Sigmoid colon (tissue), 6 donors: ENCODE measurements at regions not wholly inside any gene's neighbourhood (a gene's known extent, or its start where the extent isn't known, plus 50 kb on each side); places are given as distances from the start of the nearest gene placed in this dataset.

Source experiments
- DNase-seq: peaks from one replicate; pipeline ENCODE4 v3.0.0-alpha.2; 2019
- H3K27ac ChIP-seq, 4 donors: fragments of 200-600 bp; sonication (generic); one replicate each; pipeline ENCODE4 v1.5.1; 2016 to 2019; ENCODE audit warnings: mild to moderate bottlenecking in 1 of 4
- H3K27me3 ChIP-seq, 3 donors: fragments of 200-600 bp; sonication (generic); one replicate each; pipeline ENCODE4 v1.5.1; 2019; ENCODE audit warnings: mild to moderate bottlenecking in 1 of 3
- H3K36me3 ChIP-seq, 4 donors: fragments of 200-600 bp; sonication (generic); one replicate each; pipeline ENCODE4 v1.5.1; 2016 to 2019
- H3K4me1 ChIP-seq, 4 donors: fragments of 200-600 bp; sonication (generic); one replicate each; pipeline ENCODE4 v1.5.1; 2017 to 2019
- H3K4me3 ChIP-seq, 4 donors: fragments of 200-600 bp; sonication (generic); one replicate each; pipeline ENCODE4 v1.5.1; 2017 to 2019; ENCODE audit warnings: mild to moderate bottlenecking in 2 of 4, moderate library complexity in 1 of 4
- H3K9me3 ChIP-seq, 4 donors: fragments of 200-600 bp in 3 of 4; sonication (generic) in 3 of 4; one replicate each; pipeline versions ENCODE4 v1.5.1 to v1.6.1; 2013 to 2019
- EP300 ChIP-seq, 4 donors: sonication (generic); formaldehyde crosslinking; IDR thresholded peaks; one replicate each; pipeline ENCODE4 v1.6.1; 2017; ENCODE audit warnings: antibody characterized with exemption in 4 of 4
- POLR2A ChIP-seq, 2 donors: fragments of 450-650 bp; IDR thresholded peaks; one replicate each; pipeline ENCODE4 v1.6.1; 2016; ENCODE audit warnings: antibody characterized with exemption in 2 of 2, mild to moderate bottlenecking in 2 of 2, moderate library complexity in 2 of 2
- POLR2AphosphoS5 ChIP-seq, 4 donors: sonication (generic); formaldehyde crosslinking; IDR thresholded peaks; one replicate each; pipeline ENCODE4 v1.6.1; 2017; ENCODE audit warnings: antibody characterized with exemption in 4 of 4
- WGBS, 2 donors: extraction: QIAGEN DNeasy Blood & Tissue Kit; methylation state at CpG; one replicate each; pipeline ENCODE4 v1.1.7; 2013; 5-methylcytosine and 5-hydroxymethylcytosine counted together
- intact Hi-C: fragments of 100-400 bp; cut with DNase I; formaldehyde crosslinking; loops from one replicate; pipeline ENCODE4 v1.15.1; 2023
- TF ChIP-seq, protein P1 (sequence below), 4 experiments: fragments of 450-650 bp in 3 of 4; fragments of 200-600 bp in 1 of 4; IDR thresholded peaks; one replicate each; pipeline ENCODE4 v1.5.1; 2016 to 2019; ENCODE audit warnings: antibody characterized with exemption in 4 of 4, mild to moderate bottlenecking in 3 of 4, moderate library complexity in 2 of 4
- donor health status: healthy with polysubstance abuse.
- donor health status: healthy.

DNA sequence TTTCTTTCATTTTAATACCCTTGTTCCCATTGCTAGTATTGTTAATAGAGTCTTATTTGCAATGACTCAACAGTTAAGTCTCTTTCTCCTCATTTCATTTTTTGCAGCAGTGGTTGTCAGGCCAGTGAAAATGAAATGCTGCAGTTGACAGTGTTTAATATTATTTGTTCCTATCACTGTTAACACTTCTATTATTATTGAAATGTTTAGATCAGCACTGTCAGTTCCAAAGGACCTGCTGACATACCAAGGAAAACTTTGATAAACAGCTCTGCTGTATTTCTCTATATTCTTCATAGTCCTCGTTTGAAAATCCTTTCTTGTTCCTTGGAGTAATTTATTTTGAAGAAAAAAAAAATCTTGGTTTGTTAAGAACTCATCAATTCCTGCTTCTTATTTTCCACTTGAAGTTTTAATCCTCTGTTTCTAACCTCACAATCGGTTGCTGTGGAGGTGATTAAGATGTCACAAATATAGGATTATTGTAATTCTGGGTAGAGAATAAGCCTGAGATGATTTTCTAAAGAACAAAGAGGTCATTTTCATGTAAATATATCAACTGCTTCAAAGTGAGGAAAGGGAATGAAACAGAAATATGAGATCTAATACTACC lies 1065.9 kb upstream of the CITED2 start:
- no peak overlapping the region for H3K4me3 ChIP-seq
- intact Hi-C loops, result loop anchor here (2.0 kb wide), 1 partner anchor 1070 kb away; no protein-coding TSS in a partner anchor
- DNase-seq, result no peak
- peak overlapping the region in 1 of 4 donors; percentile 13 for H3K27ac ChIP-seq
- WGBS, 2 donors, result 69 to 72% methylated on average over 2 of the region's 2 CpGs
- H3K27me3 ChIP-seq, result no peaks in the 10 kb centered on the region
- H3K9me3 ChIP-seq, result no peaks in the 10 kb centered on the region
- no peak for TF ChIP-seq EP300 (IDR thresholded peaks at IDR 0.05)
- TF ChIP-seq POLR2AphosphoS5 (IDR thresholded peaks at IDR 0.05), result no peak
- peaks cover 0 to 37% (median 11%) of the 10 kb centered on the region in 4 donors for H3K4me1 ChIP-seq
- no peaks in the 10 kb centered on the region for H3K36me3 ChIP-seq

DNA sequence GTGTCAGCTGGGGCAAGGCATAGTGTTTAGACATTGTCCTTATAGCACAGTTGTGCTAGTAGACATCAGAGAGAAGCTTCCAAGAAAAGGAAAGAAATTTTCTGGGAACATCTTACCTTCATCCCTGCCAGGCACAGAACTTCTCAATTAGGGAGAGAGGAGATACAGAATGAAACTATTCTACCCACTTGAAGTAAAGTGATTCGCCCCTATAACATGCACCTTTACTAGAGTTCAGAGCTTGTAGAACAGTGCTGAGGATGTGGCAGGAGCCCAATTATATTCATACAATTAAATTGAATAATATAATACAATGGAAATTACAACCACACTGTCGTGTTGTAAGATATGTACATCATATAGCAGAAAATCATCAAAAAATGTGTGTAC lies 1063.9 kb upstream of the CITED2 start:
- Histone ChIP-seq H3K36me3 (no peaks in the 10 kb centered on the region), H3K4me3 (no peak overlapping the region), H3K27ac (no peak overlapping the region), H3K27me3 (no peaks in the 10 kb centered on the region), H3K9me3 (no peaks in the 10 kb centered on the region), H3K4me1 (peaks cover 0 to 37% (median 11%) of the 10 kb centered on the region in 4 donors)
- intact Hi-C loops, result no loop called here
- no peak for TF ChIP-seq EP300 (IDR thresholded peaks at IDR 0.05)
- TF ChIP-seq POLR2AphosphoS5 (IDR thresholded peaks at IDR 0.05), result no peak
- TF ChIP-seq, protein P1, sequence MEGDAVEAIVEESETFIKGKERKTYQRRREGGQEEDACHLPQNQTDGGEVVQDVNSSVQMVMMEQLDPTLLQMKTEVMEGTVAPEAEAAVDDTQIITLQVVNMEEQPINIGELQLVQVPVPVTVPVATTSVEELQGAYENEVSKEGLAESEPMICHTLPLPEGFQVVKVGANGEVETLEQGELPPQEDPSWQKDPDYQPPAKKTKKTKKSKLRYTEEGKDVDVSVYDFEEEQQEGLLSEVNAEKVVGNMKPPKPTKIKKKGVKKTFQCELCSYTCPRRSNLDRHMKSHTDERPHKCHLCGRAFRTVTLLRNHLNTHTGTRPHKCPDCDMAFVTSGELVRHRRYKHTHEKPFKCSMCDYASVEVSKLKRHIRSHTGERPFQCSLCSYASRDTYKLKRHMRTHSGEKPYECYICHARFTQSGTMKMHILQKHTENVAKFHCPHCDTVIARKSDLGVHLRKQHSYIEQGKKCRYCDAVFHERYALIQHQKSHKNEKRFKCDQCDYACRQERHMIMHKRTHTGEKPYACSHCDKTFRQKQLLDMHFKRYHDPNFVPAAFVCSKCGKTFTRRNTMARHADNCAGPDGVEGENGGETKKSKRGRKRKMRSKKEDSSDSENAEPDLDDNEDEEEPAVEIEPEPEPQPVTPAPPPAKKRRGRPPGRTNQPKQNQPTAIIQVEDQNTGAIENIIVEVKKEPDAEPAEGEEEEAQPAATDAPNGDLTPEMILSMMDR (IDR thresholded peaks at IDR 0.05), result no peak
- TF ChIP-seq POLR2A (IDR thresholded peaks at IDR 0.05), result no peak
- no peak for DNase-seq
- 87% methylated on average over 2 of the region's 2 CpGs for WGBS, 2 donors

DNA sequence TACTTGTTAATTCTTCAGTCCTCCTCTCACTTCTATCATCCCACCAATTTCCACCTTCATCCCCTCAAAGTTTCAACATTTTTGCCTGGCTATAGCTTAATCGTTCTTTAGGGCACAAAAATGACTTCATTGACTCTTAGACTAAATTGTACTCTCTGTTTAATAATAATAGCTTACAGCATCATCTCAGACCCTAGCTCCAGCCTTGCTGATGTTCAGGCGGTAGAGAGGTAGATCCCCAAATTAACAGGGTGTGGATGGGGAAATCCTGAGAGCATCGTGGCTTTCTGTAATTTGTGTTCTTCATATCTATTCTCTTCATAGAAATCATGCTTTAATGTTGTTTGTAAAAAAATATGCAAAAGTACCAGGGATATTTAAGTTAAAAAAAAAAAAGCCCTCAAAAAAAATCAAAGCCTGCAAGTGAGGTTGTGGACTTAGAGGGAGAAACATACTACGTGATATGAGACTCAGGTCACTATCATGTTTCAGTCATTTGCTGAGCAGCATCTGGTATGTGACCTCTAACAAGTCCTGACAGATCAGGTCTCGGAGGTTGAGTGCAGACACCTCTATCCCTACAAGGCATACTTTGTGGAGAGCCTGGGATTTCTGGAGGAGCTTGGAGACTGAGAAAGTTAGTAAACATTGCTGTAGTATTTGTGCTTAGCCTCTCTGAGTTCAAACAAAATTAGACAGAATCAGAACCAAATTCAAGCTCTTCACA lies 1063.3 kb upstream of the CITED2 start:
- Histone ChIP-seq H3K4me1 (peaks cover 0 to 37% (median 11%) of the 10 kb centered on the region in 4 donors), H3K27me3 (no peaks in the 10 kb centered on the region), H3K27ac (no peak overlapping the region), H3K36me3 (no peaks in the 10 kb centered on the region), H3K9me3 (no peaks in the 10 kb centered on the region), H3K4me3 (no peak overlapping the region)
- no peak for DNase-seq
- WGBS, 2 donors, result 86 to 88% methylated on average over 5 of the region's 5 CpGs
- TF ChIP-seq POLR2AphosphoS5 (IDR thresholded peaks at IDR 0.05) (no peak), POLR2A (IDR thresholded peaks at IDR 0.05) (no peak), EP300 (IDR thresholded peaks at IDR 0.05) (no peak)
- TF ChIP-seq, protein P1 (IDR thresholded peaks at IDR 0.05), result no peak
- intact Hi-C loops, result no loop called here

DNA sequence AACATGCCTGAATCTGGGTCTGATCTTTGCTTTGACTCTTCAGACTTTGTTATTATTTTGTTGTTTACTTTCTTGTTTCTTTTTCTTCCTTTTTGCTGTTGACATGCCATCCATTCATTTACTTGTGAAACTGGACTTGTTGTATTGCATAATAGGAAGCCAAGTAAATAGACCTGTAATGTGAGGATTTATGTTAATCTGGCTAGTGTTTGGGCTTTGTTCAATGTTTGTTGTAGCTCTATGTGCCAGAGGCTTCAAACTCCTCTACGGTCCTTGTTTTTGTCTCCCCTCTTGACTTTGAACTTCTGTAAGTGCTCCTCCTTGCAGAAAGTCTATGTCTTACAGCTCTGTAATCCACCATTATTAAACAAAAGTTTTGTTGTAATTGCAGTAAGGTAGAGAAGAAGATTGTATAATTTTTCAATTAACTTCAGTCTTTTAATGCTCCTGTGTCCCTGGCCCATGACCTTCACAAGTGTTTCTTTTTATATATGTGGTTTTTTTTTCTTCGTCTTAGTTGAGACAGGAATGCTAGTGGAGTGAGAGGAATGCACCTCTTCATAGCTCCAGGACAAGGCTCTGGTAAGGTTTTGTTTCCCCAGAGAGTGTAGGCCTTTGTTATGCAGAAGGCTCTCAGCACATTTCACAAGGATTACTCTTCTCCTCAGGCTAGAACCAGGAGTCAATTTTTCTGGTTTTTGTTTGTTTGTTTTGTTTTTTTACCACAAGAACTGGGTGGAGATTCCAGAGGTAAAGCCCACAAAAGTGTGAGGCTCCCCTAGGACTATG lies 1061.8 kb upstream of the CITED2 start:
- WGBS, 2 donors, result 77 to 86% methylated on average over 2 of the region's 2 CpGs
- Histone ChIP-seq H3K36me3 (no peaks in the 10 kb centered on the region), H3K27me3 (no peaks in the 10 kb centered on the region), H3K27ac (no peak overlapping the region), H3K9me3 (no peaks in the 10 kb centered on the region), H3K4me3 (no peak overlapping the region), H3K4me1 (peaks cover 0 to 36% (median 11%) of the 10 kb centered on the region in 4 donors)
- TF ChIP-seq POLR2AphosphoS5 (IDR thresholded peaks at IDR 0.05), result no peak
- TF ChIP-seq, protein P1 (IDR thresholded peaks at IDR 0.05), result no peak
- TF ChIP-seq POLR2A (IDR thresholded peaks at IDR 0.05), result no peak
- no peak for DNase-seq
- intact Hi-C loops, result no loop called here

DNA sequence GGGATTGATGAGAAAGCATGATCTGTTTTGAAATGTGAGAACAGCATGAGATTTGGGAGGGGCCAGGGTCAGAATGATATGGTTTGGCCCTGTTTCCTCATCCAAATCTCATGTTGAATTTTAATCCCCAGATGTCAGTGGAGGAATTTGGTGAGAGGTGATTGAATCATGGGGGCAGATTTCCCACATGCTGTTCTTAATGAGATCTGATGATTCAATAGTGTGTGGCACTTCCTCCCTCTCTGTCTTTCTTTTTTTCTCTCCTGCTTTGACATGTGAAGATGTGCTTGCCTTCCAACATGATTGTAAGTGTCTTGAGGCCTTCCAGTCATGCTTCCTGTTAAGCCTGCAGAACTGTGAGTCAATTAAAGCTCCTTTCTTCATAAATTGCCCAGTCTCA lies 1060.3 kb upstream of the CITED2 start:
- no peak for TF ChIP-seq POLR2A (IDR thresholded peaks at IDR 0.05)
- TF ChIP-seq EP300 (IDR thresholded peaks at IDR 0.05), result no peak
- TF ChIP-seq POLR2AphosphoS5 (IDR thresholded peaks at IDR 0.05), result no peak
- TF ChIP-seq, protein P1 (IDR thresholded peaks at IDR 0.05), result no peak
- peaks cover 0 to 22% (median 7%) of the 10 kb centered on the region in 4 donors for H3K4me1 ChIP-seq
- intact Hi-C loops, result no loop called here
- no peaks in the 10 kb centered on the region for H3K27me3 ChIP-seq
- no peak overlapping the region for H3K4me3 ChIP-seq
- no peaks in the 10 kb centered on the region for H3K36me3 ChIP-seq
- no peak for DNase-seq
- H3K9me3 ChIP-seq, result no peaks in the 10 kb centered on the region
- H3K27ac ChIP-seq, result no peak overlapping the region
